Inflammatory macrophage (primary cell): ENCODE measurements at regions not wholly inside any gene's neighbourhood (a gene's known extent, or its start where the extent isn't known, plus 50 kb on each side); places are given as distances from the start of the nearest gene placed in this dataset.

Experiments
- DNase-seq, 2 donors: peaks; one replicate each; pipeline ENCODE4 v3.0.0-alpha.2; 2020 to 2022

DNA sequence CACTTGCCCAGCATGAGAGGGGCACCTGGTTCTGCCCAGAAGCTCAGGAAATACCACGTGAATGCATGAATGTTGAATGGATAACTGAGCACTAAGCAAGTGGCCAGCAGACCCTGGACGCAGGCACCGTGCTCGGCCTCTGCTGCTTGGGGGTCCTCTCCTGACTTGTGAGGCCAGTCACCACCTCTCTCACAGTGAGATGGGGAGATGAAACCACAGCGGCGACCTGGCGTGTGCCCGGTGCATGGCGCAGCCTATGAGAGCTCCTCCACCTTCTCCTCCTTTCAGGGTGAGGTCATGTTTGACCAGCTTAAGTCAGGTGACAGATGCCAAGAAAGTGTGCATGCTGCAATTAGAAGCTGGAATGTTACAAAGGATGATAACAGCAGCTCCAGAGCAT lies 75.5 kb downstream of the HMX1 start:
- no peak for DNase-seq

DNA sequence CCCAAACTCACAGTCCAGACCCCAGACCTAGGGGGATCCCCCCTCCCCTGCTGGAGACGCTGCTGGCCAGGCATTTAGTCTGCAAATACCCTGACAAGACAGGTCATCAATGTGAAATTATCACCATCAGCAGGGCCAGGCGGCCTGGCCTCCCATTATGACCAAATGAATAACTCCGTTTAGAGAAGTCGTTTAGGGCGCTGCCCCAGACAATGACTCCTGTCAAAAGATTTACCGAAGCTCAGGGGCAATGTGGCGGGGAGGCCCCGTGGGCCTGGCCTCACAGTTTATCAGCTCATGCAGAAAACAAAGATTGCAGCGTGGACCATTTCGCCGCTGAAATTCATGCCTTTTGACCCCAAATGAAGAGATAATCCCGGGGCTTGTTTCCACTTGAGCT lies 76.5 kb downstream of the HMX1 start:
- no peak for DNase-seq

DNA sequence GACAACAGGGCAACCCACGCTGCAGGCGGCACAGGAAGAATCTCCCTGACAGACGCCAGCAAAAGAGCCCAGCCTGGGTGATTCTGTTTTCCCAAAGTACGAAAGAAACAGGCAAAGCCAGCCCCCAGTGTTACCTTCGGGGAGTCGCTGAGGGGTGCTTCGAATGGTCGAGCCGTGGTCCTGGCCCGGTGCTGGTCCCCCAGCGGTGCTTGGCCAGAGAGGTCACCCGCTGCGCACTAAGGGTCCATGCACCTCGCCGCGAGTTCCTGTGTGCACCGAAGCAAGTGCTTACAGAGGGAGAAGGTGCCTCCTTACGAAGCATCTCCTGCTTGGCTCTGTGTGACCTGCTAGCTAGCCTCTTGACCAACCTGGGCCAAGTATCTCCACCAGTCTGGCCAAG lies 77.1 kb downstream of the HMX1 start:
- DNase-seq, result no peak

DNA sequence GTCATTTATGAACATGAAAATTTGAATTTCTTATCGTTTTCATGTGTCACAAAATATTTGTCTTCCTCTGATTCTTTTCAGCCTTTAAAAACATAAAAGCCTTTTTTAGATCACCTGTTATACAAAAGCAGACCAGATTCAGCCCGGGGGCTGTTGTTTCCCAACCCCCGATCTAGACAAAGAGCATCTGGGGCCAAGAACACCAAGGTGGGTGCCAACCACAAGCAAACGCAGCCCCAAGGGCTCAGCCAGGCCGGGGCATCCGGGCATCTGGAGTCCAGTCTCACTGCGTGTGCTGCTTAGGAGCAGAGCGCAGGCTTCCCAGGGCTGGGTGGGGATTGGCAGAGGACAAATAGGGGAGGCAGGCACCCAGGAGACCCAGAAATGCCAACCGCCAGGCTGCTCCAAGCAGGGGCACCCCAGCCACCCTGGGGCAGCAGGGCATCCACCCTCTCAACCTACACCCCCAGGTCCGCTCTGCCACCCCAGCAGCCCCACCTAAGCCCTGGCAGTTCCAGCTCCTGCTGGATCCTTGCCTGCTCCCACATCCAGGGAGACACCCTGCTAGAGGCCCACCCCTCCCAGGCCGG lies 78.0 kb downstream of the HMX1 start:
- DNase-seq, result no peak

DNA sequence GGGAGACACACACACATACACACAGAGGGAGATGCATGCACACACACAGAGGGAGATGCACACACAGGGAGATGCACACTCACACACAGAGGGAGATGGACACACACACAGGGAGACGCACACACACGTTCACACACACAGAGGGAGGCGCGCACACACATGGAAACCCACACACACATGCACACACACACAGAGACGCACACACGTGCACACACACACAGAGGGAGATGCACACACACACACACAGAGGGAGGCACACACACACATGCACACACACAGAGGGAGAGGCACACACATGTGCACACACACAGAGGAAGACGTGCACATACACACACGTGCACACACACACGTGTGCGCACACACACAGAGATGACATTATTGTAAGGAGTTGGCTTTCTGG lies 79.1 kb downstream of the HMX1 start:
- no peak for DNase-seq

DNA sequence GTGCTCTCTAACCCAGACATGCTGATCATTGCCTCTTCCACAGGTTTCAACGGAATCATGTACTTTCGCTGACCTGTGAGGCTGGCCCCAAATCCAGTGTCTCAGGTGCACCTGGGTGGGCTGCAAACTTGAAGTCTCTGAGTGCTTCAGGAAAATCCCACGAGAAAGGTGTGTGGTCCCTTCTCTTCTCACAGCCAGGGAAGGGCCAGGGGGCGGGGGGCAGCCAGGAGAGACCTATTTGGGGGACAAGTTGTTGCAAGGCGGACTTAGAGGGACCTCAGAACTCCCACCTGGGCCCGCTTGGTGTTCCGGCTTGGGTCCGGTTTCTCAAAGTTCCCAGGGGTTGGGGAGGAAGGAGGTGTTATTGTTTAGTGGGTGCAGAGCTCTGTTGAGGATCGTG lies 80.0 kb downstream of the HMX1 start:
- DNase-seq, result no peak

DNA sequence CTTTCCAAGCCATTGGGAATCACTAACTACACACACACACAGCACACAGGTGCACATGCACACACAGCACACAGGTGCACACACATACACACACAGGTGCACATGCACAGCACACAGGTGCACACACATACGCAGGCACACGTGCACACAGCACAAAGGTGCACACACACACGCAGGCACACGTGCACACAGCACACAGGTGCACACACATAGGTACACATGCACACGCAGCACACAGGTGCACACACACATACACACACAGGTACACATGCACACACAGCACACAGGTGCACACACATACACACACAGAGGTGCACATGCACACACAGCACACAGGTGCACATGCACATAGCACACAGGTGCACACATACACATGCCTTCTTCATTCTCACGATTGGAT lies 80.9 kb downstream of the HMX1 start:
- no peak for DNase-seq

DNA sequence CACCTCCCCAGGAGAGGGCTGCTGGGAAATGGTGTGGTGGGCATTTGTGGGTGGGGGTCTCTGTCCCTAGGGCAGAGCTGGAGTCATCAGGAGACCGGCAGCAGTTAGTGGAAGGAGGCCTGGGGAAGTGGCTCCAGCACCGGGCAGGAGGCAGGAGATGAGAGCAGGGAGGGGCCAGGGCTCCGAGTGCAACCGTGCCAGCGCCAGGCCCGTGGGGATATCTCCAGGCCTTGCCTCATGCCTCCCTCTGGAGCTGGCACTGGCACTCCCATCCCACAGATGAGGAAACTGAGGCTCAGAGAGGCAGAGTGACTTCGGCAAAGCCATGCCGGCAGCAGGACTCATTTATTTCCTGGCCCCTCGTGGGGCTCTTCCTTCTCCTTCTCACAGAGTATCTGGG lies 83.5 kb downstream of the HMX1 start:
- no peak for DNase-seq

DNA sequence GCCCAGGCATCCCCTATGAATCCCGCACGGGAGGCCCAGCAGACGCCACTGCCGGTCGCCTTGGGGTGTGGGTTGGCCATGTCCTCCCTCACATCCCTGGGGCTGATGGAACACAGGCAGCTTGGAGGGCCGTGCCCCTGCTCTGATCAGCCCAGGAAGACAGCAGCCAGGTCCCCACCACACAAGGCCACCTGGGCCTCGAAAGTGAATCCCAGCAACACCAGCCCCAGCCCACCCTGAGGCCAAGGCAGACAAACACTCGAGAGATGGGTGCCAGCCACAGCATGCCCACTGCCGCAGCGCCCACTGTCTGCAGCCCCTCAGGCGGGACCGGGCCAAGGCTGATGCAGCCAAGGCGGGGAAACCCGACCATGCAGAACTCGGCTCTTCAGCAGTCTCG lies 85.5 kb downstream of the HMX1 start:
- no peak for DNase-seq

DNA sequence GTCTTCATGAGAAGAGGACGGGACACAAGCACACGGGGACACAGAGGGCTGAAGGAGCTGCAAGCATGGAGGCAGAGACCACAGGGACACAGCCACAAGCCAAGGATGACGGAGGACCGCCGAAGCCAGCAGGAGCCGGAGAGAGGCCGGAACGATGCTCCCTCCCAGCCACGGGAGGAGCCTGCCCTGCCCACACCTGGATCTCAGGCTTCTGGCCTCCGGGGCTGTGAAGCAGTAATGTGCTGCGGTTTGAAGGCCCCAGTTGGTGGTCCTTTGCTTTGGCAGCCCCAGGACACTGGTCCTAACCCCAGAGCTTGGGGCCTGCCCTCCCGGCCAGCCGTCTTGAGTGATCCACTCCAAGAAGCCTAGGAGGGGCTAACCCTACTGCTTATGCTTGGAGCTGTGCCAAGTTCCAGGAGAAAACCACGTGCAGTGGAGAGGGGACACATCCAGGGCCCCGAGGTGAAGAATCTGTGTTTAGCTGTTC lies 85.9 kb downstream of the HMX1 start:
- DNase-seq, result no peak

DNA sequence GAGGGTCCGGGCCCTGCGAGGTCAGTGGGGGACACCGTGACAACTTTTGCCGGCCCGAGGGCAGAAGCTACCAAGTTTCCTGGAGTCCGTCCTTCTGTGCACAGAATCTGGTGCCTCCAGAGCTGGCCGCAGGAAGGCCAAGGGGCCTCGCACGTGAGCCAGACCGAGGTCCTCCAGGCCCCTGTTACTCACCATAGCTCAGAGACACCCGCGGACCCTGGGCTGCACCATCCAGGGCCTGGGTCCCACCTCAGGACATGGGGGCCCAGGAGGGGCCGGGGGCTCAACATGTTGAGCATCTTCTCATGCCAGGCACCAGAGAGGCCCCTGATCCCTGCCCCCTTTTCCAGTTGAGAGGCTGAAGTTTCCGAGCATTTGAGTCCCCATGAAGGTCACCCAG lies 87.9 kb downstream of the HMX1 start:
- no peak for DNase-seq

DNA sequence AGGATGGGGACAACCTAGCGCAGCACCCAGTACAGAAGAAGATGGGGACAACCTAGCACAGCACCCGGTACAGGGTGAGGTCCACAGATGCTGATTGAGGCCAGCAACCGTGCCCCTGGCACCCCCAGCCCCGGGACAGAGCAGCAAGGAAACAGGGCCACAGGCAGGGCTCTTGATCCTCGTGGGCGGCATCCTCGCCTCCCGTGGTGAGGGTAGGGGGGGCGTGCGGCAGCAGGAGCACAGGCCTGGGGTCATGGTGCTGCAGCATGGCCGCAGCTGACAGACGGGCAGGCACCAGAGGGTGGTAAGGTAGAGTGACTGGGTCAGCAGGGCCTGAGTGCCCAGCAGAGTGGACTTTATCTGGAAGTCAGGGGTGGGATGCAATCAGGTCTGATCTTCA lies 89.5 kb downstream of the HMX1 start:
- DNase-seq, result no peak

DNA sequence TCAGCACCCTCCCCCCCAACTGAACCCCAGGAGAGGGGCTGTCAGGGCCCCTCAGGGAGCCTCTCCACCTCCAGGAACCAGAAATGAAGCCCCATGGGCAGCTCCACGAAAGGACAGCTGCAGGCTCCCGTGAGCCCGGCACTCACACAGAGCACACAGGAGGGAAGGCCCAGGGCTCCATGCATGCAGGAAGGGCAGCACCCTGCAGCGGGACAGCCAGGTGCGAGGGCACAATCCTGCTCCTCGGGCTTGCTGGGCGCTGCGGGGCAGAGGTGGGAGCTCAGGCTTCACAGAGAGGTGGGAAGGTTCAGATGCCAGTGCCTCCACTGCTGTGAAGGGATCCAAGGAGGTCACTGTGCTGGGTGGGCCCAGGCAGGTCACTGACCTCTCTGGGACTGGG lies 90.0 kb downstream of the HMX1 start:
- DNase-seq, result no peak

DNA sequence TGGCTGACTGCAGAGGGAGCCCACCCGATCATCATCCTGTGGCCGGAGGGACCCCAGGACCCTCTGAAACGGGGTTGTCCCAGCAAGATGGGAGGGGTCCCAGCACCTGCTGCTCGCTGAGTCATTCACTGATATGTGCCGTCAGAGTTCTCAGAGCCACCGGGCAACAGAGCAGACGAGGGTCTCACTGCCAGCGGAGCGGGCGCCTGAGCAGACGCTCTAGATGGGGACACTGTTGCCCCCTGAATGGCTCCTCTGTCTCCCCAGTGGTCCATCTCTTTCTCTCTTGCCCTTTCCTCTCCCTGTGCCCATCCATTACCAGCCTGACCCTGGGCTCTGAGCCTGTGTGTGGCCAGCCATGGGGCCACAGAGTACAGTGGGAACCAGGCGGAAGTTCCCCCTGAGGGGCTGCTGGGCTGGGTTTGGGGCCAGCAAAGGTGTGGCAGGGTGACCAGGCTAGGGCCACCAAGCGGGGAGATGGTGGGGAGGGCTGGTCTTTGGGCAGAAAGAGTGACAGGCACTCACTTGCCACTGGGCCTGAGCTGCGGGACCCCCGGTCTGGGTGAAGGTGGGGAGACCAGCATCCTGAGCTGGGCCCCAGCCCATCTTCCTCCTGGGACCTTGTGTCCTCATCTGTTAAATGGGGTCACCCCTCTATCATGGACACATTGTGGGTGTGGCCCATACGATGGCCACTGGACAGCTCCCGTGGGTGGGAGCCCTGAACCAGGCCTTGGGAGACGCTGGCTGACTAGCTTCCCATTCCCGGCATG lies 90.9 kb downstream of the HMX1 start:
- no peak for DNase-seq

DNA sequence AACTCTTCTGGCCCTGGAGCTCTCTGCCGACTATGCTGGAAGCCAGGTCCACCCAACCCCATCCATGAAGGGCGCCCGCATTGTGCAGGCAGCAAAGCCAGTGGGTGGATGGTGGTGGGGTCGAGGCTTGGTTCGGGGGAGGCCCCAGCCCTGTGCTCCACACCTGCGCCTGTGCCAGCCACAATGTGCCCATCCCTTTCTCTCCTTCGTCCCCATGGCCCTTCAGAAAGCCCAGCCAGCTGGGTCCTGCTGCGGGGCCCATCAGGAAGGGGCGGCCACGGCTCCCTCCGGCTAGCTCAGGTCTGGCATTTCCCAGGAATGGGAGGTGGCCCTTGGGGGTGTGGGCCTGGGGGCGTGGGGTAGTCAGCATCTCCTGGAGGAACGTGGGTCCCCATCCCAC lies 91.6 kb downstream of the HMX1 start:
- no peak for DNase-seq

DNA sequence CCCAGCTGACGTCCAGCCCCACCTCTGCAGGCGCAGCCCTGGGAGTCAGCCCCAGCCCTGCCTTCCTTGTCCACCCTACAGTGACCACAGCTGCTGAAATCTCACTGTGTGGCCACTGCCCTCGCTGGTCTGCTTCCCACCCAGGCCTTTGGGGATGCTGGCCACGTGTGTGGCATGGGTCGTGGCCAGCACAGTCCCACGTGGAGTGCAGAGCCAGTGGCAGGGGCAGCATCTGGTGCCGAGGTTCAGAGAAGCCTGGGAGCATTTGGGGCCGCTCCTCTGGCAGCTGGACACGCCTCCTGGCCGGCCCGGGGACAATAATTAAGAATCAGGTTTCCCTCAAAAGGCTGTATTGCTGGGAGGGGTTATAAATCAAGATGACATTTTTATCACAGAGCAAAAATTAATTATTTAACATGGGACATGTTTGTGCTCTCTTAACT lies 92.1 kb downstream of the HMX1 start:
- no peak for DNase-seq

DNA sequence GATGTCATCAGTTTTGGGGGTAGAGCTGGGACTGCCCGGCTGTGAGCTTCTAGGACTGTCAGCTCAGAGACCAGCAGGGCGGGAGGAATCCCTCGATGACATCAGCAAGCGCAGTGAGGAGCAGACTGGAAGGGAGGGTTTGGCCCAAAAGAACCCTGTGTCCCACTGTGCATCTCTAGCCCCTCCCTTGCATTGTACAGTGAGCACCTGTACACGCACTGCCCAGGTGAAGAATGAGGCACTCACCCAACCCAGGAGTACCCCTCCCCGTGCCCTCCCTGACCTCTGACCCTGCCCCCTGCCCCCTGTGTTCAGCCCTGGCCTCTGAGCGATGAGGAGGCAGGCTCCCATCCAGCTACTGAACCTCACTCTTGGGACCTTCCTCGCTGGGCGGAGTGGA lies 92.9 kb downstream of the HMX1 start:
- DNase-seq, result no peak

DNA sequence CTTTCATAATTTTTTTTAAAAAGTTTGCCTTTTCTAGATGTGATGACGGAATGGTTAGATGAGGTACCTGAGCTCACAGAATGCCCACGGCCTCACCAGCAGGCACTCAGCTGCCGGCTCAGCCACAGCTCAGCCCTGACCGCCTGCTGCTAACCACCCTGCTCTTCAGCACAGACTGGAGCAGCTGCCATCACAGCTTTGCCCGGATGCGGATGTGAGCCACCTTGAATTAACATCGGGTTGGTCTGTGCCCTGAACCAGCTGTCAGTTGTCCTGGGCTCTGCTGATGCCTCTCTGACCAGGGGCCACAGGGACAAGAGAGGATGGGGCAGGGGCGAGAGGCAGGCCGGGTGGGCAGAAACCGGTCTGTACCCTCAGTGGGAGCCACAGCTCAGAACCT lies 93.3 kb downstream of the HMX1 start:
- DNase-seq, result no peak

DNA sequence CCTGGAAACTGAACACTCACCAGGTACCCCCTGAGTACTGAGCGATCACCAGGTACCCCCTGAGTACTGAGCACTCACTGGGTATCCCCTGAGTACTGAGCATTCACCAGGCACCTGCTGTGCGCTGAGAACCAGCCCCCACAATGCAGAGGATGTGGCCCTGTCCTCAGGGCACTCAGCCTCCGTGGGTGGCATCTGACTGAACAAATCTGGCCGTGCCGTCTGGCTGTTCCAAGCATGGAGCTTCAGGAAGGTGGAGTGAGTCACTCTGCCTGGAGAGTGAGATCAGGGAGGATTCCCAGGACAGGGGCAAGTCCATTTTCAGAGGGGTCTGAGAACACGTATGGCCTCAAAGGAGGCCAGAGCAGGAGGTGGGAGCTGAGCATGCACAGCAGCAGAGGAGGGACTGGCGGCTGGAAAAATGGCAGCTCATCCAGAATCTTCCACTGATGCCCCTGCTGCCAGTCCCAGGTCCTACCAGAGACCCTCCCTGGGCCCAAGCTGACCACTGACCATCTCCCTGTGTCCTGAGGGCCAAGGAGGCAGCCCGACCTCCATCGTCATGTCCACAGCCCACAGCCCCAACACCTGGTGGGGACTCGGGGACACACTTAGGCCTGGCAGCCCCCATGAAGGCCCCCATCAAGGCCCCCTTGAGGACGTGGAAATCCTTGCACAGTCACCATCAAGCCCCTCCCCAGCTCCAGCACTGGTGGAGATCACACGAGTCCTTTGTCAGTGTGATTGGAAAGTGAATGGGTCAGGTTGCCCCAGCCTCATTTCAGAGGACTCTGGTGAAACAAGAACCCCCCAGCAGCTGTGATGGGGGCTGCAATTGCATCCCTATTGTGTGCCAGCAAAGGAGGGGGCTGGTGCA lies 94.1 kb downstream of the HMX1 start:
- no peak for DNase-seq

DNA sequence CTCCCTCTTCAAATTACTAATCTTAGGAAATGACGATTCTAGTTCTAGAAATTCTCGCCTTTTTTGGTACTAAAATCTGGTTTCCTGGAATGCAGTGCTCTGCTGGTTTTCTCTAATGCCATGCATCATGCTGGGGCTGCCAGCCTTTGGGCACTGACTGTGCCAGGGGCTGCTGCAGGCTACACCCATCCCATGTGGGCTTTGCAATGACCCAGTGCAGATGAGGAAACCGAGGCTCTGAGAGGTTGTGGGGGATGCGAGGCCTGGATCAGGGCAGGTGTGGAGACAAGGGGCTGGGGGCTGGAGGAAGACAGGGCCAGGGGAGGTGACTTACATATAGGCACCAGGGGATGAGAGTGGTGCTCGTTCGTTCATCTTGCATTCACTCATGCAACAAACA lies 95.3 kb downstream of the HMX1 start:
- no peak for DNase-seq

DNA sequence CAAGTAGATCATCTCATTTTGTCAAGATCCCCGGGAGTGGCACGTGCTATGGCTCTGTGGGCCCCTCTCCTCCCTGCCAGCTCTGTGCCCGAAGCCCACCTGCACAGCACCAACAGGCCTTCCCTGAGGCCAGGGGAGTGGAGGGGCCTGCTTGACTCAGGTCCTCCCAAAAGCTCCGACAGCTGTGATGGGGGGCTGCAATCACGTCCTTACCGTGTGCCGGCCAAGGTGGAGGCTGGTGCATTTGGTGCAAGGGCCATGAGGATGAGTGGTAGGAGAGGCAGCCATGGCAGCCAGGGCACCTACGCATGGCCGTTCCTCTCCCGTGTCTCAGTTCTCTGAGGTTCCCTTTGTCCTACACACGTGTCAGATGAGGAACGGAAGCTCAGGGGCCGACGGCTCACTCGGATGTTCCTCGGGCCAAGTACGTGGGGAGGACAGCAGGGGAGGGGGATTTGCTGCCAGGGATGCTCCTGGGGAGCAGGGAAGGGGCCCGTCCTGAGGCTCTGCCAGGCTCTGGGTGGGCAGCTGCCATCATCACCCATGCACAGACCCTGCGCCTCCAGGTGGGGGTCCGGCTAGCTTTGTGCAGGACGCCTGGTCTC lies 95.8 kb downstream of the HMX1 start:
- DNase-seq, result no peak

DNA sequence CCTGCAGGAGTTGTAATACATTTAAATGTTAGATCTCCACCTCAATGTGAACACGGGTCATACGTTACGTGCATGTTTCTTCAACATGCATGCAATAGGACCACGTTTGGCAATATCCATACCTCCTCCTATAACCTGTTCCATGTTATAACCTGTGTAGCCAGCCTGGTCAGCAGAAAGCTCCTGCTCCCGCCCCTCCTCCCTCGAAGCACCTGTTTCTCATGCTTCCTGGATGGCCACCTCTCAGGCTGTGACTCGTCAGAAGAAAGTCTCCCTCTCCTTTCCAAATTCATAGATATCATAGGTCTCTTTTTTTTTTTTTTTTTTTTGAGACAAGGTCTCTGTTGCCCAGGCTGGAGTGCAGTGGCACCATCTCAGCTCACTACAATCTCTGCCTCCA lies 96.5 kb downstream of the HMX1 start:
- no peak for DNase-seq

DNA sequence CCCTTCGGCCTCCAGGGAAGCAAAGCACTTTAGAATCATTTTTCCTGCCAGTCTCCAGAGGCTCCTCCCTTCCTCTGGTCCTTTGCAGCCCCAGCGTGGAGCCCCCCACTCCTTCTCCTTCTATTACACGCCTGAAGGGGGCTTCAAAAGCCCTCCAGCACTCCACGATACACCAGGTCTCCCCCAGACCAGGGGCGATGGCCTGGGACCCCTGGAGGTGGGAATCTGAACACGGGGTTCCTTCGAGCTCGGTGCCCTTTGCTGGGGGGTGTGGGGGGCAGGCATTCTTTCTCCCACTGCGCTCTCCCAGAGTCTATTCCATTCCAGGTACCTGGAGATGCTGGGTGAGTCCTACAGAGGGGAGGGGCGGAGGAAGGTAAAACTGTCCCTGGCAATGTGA lies 97.6 kb downstream of the HMX1 start:
- DNase-seq, result no peak
